Stimulated activated CD8-positive, alpha-beta memory T cell treated with anti-CD3 and anti-CD28 coated beads, Interleukin-4, amount 100 ng/mL, for 48 hours (primary cell): ENCODE measurements at regions not wholly inside any gene's neighbourhood (a gene's known extent, or its start where the extent isn't known, plus 50 kb on each side); places are given as distances from the start of the nearest gene placed in this dataset.
A peak's percentile ranks its signal among the peaks of the same experiment; 100 is the strongest.
"Not testable (repeated sequence)": the region's sequence is repeated elsewhere in the genome, so short reads cannot be mapped to it uniquely, and the experiment has no call there.

Experiments
- DNase-seq: peaks from one replicate; pipeline ENCODE4 v3.0.0-alpha.2; 2020

DNA sequence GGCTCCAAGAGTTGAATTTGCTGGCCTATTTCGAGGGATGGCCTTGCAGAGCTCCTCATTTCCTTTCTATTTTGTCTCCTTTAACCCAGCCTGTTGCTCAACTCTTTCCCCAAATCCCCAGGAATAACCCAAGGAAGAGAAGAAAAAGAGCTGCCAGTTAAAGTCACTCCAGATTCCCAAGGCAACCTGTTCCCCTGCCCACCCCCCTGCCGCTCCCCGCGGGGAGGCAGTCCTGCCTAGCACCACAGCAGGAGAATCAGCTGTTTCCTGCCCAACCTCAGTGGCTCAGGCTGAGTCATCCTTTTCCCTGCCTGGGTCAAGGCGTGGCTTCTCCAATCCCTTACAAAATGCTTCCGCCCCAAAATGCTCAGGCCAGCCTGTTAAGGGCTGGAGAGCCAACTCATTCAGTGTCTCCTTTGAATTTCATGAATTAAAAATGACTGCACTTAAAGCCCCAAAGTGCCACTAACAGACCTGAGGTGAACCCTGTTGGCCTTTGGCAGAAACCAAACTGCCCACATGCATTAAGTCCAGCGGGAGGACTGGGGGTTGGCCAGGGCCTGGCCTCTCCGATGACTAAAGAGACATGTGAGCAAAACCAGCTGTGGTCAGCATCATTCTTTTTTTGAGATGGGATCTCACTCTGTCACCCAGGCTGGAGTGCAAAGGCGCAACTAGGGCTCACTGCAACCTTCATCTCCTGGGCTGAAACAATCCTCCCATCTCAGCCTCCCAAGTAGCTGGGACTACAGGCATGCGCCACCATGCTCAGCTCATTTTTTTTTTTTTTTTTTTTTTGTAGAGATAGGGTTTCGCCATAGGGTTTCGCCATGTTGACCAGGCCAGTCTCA, 83.2 kb upstream of the KIF5B start:
- peak; percentile 26 for DNase-seq

DNA sequence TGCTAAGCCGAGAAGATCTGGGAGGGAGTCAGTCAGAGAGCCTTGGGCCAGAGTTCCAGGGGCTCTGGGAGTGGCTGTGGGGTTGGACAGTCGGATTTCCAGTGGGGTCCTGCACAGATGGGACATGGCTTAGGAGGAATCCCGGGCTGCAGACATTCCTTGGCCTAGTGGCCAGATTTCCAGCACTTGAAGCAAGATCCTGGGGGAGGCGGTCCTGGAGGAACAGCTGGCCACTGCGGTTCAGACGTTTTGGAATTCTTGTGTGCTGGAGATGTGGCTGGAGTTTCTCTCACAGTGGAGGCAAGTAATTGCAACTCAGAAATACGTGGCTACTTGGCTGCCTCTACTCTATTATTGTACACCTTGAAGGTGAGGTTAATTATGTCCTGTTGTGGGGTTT, 80.7 kb upstream of the KIF5B start:
- not testable (repeated sequence) for DNase-seq

DNA sequence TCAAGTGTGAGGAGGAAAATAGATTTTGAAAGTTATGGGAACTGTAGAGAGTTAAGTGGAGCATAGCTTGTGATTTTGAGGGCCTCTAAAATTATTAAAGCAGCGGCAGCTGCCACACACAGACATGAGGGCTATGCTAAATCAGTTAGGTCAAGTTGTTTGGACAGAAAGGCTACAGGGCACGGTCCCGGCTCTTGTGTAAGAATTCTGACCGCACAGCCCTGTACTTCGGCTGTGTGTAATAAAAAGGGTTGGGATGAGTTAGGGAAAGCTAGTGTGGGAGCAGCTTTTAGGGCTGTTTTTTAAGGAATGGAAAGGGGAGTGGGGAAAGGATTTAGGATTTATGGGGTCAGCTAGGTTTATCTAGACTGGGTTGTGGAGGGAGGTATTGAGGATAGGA, 79.6 kb upstream of the KIF5B start:
- not testable (repeated sequence) for DNase-seq

DNA sequence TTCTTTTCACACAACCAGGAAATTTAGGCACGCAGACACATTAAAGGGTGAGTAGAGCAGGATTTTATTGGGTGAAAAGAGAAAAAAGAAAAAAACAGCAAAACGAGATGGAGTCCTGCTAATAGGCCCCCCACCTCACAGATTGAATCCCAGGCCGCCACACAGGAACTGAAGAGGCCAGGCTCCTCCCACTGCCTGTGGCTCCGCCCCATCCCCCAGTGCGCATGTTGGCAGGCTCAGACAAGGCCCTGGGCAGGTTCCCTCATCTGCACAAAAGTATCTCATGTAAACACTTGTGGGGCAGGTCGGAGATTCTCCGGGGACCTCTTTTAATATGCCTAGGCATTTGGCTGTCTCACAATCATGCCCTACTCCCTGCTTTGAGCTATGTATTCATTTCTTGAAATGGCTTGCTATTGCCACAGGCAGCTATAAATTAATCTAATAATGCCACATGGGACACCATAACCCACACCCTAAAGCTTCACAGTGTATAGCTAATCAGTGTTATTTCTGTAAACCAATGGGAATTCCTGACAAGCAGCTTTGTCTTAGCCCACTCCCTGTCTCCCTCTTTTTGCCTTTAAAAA, 76.2 kb upstream of the KIF5B start:
- no peak for DNase-seq

DNA sequence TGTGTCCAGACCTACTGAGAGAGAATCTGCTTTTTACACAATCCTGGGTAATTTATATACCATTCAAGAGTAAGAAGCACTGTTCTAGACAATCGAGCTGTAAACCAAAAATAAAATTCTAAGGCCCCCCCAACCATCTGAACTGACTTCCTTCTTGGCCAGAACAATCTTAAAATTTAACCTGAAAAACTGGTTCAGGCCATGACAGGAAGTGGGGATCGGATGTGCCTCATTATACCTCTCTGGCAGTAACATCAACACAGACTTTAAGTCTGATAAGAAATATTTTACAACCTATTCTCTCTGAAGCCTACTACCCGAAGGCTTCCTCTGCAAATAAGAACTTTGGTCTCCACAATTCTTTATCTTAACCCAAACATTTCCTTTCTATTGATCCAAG, 75.2 kb upstream of the KIF5B start:
- no peak for DNase-seq

DNA sequence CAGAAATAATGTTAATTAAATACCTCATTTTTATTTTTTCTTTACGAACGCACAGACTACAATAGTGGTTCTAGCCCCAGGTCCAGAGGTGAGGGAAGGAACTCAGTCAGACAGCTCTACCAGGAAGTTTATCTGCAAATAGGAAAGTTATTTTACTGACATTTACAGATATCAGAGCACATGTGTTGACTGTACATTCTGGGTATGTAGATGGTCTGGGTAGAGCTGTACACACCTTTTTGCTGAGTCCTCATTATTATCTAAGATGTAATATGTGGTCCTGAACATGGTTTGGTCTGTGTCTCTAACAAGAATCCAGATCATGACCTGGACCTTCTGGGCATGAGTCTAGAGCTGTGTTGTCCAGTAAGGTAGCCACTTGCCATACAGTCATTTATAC, 74.6 kb upstream of the KIF5B start:
- DNase-seq, result no peak

DNA sequence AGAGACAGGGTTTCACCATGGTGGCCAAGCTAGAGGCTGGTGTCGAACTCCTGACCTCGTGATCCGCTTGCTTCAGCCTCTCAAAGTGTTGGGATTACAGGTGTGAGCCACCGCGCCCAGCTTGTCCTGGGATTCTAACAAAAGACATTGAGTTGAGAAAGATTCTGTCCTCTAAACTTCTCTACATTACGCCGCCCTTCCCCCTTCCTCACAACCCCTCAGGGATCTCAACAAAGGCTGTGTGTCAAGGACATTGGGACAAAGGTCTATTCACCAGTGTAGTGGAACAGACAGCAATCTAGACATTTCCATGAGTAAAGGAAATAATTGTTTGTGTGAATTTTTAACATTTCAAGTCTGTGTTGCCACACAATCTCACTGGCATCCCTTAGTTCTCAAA, 68.8 kb upstream of the KIF5B start:
- DNase-seq, result no peak

DNA sequence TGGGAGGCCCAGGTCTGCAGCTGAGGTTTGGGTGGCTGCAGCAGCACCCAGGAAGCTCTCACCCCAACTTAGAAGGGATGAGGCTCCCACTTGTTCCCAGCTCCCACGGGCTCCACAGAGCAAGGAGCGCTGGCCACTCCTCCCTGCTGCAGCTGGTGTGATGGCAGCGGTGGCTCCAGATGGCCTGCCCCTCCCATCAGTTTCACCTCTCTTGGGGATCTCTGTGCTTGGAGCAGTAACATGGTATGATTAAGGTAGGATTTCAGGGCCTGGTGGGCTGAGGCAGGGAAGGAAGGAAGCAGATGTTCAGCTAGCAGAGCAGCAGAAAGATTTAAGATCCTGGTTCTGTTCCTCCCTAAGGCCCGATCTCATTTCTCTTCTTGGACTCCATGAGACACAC, 66.8 kb upstream of the KIF5B start:
- no peak for DNase-seq

DNA sequence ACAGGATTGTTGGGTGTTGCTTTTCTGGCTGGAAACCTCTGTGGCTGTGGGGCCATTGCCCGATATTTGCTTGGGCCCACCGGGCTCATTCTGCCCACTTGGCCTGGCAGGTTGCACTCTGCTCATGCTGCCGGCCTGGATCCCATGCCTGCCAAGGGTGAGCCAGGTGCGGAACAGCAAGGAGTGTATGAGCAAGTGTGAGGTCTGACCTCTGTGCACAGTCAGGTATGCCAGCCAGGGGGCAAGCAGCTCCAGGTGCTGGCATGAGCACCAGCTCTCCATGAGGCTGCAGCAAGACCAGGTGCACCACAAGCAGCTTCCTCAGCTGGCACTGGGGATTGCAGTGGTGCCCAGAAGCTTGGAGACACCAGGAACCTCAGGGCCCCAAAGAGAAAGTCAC, 65.4 kb upstream of the KIF5B start:
- no peak for DNase-seq

DNA sequence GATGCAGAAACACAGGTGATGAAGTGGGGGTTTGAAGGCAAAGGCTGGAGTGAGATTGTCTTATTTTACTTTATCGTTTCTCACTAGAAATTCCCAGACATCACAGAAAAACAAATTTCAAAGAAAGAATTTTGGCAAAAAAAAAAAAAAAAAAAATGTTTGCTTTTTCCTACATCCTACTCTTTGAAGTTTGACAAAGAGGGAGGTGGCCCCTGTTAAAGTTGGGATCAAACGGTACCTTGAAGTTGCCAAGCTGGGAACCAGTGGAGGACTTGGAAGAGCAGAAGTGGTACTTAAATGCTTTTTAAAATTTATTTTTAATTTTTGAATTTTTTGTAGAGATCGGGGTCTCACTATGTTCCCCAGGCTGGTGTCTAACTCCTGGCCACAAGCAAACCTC, 63.9 kb upstream of the KIF5B start:
- no peak for DNase-seq

DNA sequence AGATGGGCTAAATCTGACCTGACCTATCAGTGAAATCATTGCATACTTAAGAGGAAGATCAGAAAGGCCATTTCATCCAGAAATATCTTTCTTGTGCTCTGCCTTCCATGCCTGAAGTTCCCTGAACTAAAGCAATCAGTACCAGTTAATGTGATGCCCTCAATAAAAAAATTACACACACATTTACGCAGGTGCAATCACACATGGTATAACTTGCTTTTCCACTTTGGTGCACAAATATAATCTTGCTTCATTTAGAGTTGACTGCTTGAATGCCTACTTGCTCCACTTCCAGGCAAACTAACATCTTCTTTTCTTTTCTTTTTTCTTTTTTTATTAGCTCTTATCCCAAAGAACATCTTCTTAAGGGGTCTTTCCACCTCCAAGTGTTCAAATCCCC, 58.3 kb upstream of the KIF5B start:
- no peak for DNase-seq

DNA sequence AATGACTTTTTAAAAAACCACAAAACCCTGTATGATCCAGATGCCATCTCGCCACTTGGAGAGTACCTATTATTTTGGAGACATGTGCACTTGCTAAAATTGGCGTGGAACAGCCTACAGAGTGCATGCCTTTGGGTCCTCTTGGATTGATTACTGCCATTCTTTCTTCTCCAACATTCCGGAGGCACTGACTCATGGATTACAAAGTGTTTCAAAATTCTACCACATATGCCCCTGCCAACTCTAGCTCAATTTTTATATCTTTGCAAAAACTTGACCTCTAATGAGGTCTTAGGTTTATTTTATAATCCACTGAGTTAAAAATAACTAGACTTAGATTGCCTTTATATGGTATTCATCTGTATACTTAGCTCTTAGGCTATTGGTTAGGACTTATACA, 55.8 kb upstream of the KIF5B start:
- DNase-seq, result no peak

DNA sequence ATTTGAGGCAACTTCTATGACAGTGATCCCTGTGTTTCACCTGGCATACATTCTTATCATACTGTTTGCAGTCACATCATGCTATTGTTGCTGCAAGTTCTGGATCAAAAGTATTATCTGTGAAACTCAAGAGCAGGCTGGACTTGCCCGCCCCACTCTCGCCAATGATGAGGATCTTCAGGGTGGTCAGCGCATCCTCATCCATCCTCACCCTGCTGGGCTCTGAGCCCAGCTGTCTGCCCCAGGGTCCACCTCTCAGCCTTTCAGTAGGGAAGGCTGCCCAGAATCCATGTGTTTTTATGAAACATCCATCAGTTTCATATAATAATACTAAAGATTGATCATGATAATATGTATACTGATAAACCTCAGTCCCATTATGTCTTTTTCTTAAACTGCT, 55.4 kb upstream of the KIF5B start:
- DNase-seq, result no peak

DNA sequence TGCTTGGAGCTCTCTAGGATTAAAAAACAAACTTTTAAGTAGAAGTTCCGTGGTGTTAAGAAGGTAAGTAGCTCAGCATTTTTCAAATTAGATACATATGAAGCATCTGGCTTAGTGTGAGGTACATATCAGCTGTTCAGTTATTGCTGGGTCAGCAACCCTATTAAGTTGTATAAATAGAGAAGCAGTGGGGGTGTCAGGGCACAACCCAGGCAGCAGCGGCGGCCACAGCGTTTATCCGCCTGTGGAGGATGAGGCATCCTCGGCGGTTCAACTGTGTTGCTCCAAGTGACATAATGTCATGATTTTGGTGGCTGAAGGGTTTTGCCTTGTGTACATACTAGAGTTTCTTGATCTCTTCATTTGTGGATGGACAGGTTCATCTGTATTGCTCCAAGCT, 54.6 kb upstream of the KIF5B start:
- DNase-seq, result no peak

DNA sequence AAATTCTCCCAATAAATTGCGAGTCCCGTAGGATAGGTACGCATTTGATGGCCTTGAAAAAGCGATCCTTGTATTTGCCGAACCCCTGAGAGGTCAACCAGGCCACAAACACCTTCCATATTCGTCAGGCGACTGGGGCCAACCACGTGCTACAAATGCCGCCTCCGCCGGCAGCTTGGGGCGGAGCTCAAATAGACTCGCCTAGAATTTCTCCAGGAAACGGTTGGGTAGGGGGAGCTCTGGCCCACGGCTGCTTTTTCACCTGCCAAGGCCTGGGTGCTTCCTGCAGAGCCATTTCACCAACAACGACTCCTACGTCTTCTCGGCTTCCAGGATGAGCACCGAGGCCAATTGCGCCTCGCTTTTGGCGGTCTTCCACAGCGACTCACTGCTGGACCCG, 53.4 kb upstream of the KIF5B start:
- no peak for DNase-seq
